ENCODE measurements at regions not wholly inside any gene's neighbourhood (a gene's known extent, or its start where the extent isn't known, plus 50 kb on each side); places are given as distances from the start of the nearest gene placed in this dataset.
A peak's percentile ranks its signal among the peaks of the same experiment; 100 is the strongest.

GRCh38 chr2:121897335-121897970 lies 142.0 kb downstream of the TSN start:
- DNase-seq, result no peak

- no peak for DNase-seq
Observed at GRCh38 chr2:121898483-121898882, 143.0 kb downstream of the TSN start.

DNA sequence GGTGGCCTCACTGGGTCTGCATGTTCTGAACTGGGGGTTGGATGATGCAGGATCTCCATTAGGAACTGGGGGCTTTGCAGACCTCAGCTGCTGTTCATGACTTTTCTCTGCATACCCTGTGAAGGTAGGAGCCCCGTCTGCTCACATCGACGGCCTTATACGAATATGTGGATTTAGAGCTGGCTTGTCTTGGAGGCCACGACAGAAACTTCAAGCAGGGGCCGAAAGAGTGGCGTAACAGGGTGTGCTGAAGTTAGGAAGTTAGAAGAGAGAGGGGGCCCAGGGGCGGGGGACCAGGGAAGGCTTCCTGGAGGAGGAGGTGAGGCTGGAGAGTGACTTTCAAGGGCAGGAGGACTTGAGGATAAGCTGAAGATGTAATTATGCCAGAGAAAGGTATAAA lies 144.9 kb downstream of the TSN start:
- no peak for DNase-seq

DNA sequence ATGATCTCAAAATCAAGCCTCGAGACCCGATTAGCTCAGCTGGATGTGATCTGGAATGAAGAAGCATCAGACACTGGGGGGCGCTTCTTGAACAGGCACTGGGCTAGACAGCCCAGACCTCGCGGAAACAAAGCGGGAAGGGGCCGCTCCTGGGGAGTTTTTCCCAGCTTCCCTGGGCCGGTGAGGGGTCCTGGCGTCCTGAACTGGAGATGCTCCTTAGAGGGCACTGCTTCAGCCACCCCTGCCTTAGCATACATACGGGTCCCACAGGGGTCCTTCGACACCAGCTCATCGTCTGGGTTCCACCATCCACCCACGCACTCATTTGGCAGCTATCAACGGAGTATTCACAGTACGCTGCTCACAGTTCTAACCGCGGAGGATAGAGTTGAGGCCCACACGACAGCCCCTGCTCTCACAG lies 146.7 kb downstream of the TSN start:
- DNase-seq, result peak in 1 of 56 donors; percentile 9

DNA sequence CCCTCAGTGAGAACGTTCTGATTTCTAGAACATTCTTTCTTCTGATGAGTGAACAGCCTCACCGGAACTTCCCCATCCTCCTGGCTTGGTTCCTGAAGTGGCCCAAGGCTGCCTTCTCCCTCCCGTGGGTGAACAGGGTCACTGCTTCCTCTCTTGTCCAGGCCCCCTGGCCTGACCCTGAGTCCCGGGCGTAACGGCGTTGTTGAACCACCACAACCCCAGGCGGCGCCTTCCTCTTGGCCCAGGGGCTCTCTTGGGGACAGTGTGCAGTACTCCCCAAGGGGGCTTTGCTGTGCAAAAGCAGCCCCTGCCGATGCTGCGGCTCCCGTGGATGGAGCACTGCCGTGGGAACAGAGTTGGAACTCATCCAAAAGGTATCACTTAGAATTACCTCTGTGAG lies 147.2 kb downstream of the TSN start:
- no peak for DNase-seq

GRCh38 chr2:121903037-121903689 lies 147.7 kb downstream of the TSN start:
- no peak for DNase-seq

DNA sequence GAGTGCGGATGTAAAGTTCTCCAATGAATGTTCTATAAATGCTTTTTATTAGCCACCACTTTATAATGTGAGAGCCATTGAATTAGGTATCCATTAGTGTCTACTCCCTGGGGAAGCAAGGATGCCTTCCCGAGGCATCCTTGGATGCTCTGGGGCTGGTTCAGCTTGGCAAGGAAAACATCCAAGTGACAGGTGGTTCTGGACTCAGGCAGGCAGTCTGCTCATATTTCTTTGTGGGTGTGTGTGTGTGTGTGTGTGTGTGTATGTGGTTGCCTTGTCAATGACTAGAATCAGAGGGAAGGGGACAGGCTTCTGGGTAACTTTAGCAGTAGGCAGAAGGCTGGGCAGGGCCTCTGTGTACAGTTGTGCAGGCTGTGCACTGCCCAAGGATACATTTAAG lies 149.2 kb downstream of the TSN start:
- no peak for DNase-seq

DNA sequence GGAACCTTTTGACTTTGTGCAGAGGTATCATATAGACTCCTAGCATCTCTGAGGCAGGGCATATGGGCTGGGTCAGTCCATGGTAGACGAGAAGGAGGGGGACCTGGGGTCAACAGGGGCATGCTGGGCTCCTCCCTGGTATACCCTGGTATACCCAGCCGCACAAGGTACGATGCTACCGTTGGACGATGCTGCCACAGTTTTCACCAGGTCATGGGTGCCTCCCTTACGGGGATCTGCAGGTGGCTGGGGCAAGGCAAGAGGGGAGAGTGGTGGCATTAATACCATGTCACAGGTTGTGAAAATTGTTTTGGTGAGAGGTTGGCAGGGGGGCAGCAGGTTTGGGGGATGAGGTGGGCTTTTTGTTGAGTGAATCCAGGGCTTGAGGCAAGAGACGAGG lies 149.8 kb downstream of the TSN start:
- no peak for DNase-seq

- no peak for DNase-seq
Observed at GRCh38 chr2:121906170-121906569, 150.7 kb downstream of the TSN start.

DNA sequence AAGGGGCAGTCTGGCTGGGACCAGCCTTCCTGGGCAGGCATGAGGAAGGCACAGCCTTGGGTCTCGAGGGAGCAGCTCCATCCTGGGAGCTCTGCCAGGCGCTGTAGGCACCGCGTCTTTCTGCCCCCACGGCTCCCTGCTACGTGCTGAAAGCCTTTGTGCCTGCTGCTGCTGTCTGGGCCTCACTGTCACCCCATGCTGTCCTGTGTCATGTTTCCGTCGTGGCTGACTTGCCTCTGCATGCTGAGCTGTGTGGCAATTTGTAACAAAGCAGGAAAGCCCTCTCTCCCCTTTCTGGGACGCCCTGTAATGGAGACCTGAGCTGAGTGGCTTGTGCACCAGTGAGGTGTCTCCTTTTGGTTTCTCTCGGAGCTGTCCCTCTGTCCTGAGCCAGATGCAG lies 152.5 kb downstream of the TSN start:
- no peak for DNase-seq

DNA sequence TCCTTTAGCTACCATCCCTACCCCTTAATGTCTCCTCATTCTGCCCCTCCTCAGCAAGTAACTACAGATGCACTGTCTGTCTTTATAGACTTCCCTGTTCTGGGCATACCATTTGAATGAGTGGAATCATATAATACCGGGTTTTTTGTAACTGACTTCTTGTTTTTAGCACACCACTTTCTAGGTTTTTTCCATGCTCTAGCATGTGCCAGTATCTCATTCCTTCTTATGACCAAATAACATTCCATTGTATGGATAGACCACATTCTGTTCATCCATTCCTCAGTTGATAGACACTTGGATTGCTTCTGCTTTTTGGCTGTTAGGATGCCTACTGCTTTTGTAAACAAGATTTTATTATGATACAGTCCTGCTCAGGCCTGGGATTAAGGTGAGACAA lies 154.7 kb downstream of the TSN start:
- DNase-seq, result no peak

- no peak for DNase-seq
Observed at GRCh38 chr2:121911036-121911435, 155.6 kb downstream of the TSN start.

- DNase-seq, result no peak
Observed at GRCh38 chr2:121917143-121917542, 161.7 kb downstream of the TSN start.

DNA sequence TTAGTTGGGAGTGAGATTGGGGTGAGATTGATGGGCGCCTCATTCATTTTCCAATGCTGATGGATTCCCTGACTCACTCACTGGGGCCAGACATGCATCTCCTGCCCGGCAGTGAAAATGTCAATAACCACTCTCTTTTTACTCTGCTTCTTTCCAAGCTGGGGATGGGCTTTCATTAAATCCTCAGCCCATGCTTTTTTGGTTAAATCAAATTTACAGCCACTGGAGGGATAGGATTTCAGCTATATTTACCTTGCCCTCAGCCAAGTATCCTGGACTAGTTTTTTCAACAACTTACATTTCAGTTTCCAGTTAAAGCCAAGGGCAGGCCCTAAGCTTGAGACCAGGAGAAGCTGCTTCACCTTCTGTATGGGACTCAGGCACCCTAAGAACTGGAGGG lies 162.8 kb downstream of the TSN start:
- DNase-seq, result no peak

DNA sequence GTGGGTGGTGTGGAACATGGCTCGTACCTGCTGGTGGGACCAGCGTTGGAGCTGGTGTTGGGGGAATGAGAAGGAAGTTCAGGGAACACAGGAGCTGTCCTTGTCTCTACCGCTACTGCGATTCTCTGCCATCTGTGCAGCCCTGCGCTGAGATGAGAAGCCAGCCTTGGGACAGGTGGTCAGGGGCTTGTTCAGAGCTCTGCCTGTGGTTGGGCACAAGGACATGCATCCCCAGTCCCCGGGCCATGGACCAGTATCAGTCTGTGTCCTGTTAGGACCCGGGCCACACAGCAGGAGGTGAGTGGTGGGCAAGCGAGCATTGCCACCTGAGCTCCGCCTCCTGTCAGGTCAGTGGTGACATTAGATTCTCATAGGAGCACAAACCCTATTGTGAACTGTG lies 164.4 kb downstream of the TSN start:
- DNase-seq, result no peak

DNA sequence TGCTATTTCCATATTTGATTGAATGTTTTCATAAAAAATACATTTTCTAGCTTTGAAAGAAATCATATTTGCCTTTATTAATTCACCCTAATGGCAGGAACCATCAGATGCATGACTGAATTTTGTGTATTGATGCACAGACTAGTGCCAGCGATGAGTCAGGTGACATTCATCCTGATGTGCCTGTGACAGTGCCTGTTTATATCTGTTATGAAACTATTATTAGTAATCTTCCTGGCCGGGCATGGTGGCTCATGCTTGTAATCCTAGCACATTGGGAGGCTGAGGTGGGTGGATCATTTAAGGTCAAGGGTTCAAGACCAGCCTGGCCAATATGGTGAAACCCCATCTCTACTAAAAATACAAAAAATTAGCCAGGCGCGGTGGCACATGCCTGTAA lies 170.0 kb downstream of the TSN start:
- no peak for DNase-seq

GRCh38 chr2:121943285-121943684 lies 187.8 kb downstream of the TSN start:
- DNase-seq, result no peak

DNA sequence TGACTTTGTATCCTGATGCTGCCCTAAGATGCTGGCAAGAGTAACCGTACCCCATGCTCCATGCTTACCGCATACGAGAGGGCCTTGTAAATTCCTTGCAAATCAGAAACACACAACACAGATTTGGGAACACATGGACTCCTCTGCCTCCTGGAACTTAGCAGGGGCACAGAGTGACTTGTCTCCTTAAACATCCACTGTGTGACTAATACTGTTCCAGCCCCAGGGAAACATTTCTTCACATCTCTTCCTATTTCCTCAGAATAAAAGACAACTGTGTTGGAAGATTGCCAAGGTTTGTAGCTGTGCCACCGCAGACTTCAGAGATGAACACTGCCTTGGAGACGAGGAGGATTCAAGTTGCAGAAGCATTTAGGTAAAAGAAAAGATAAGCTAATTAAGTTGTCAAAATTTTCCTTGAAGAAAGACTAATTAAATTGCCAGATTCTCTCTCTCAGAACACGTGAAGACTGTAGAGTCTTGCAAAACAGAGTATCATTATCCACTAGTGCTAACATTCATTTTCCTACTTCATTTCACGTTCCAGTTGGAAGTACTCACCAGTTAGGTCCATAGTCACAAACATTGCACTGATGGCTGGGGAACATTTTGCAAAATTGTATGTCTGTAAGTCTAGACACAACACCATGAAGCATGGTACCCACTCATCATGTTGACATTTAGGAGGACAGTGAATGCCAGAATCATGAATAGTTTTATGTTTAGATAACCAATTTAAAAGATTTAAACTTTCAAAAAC lies 188.8 kb downstream of the TSN start:
- DNase-seq, result peak in 20 of 56 donors; percentile 5 to 59 (median 18)

- DNase-seq, result no peak
Observed at GRCh38 chr2:121947674-121948073, 192.2 kb downstream of the TSN start.

- DNase-seq, result no peak
Observed at GRCh38 chr2:121949271-121949670, 193.8 kb downstream of the TSN start.

- DNase-seq, result no peak
Observed at GRCh38 chr2:121955426-121955825, 200.0 kb downstream of the TSN start.

DNA sequence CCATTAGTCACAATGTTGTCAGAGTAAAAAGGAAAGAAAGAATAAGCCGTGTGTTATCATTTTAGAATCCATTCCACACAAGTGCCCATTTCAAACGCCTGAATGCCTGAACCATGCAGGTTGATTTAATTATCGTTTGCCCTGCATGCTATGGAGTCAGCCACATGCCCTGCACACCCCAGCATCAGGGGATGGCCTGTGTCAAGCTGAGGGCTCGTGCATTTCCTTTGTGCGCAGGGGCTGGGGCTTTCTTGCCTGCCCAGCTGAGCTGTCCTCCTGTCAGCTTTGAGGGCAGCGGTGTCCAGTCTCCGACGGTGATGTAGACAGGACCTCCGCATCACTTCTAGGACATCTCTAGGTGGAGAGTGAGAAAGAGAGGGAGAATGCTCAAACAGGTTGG lies 200.4 kb downstream of the TSN start:
- DNase-seq, result no peak

DNA sequence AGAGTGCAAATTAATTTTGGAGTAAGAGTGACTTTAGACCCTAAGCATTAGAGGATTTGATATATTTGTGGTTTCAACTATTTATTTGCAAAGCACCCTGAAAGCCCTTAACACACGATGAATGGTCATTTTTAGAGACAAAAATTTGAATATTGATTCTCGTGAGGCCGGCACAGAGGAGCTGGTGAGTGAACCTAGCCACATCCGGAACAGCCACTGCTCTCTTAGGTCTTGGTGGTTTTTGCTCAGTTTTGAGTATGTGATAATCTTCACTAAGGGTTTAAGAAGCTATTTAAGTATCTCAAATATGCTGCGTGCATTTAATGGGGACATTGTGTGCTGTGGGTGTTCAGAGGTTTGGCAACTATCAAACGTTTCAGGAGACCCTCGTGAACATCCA lies 204.8 kb downstream of the TSN start:
- DNase-seq, result no peak
